ENCODE measurements at regions not wholly inside any gene's neighbourhood (a gene's known extent, or its start where the extent isn't known, plus 50 kb on each side); places are given as distances from the start of the nearest gene placed in this dataset.

GRCh38 chr3:72571638-72572114, 276.6 kb downstream of the SHQ1 start:
- TF ChIP-seq POLR2A (IDR thresholded peaks at IDR 0.05; ENCODE audit: low read depth, low read length) (no peak), CTCF (IDR thresholded peaks at IDR 0.05; ENCODE audit: extremely low read depth in 1 of 2, insufficient read depth in 1 of 2, low read depth in 1 of 2, low read length in 2 of 2) (no peak), EZH2 (IDR thresholded peaks at IDR 0.05; ENCODE audit: borderline replicate concordance, low read depth, low read length, severe bottlenecking) (no peak), POLR2AphosphoS5 (IDR thresholded peaks at IDR 0.05; ENCODE audit: insufficient read depth, low read depth, low read length) (no peak)

Data from endothelial cell of umbilical vein (primary cell).